SK-N-SH treated with all-trans-retinoic acid at 6 μM for 48 hours (cell line): ENCODE measurements at regions not wholly inside any gene's neighbourhood (a gene's known extent, or its start where the extent isn't known, plus 50 kb on each side); places are given as distances from the start of the nearest gene placed in this dataset.

Experiments used
- ARNTL ChIP-seq: fragments of 450-650 bp; formaldehyde crosslinking; IDR thresholded peaks from 2 replicates; pipeline ENCODE4 v1.5.0; 2020; ENCODE audit warnings: low read depth, mild to moderate bottlenecking, moderate library complexity, borderline replicate concordance
- CREB5 ChIP-seq: fragments of 250-450 bp; sonication (Bioruptor Pico); IDR thresholded peaks from 2 replicates; pipeline ENCODE4 v1.5.1; 2020; ENCODE audit warnings: low read depth, mild to moderate bottlenecking, moderate library complexity
- ESRRG ChIP-seq: fragments of 250-450 bp; sonication (Bioruptor Pico); IDR thresholded peaks from 2 replicates; pipeline ENCODE4 v1.6.1; 2021; ENCODE audit warnings: mild to moderate bottlenecking
- ISL1 ChIP-seq: fragments of 250-450 bp; sonication (Bioruptor Pico); IDR thresholded peaks from 2 replicates; pipeline ENCODE4 v2.1.2; 2022; ENCODE audit warnings: mild to moderate bottlenecking, moderate library complexity
- PPARA ChIP-seq: fragments of 250-450 bp; sonication (Bioruptor Pico); IDR thresholded peaks from 2 replicates; pipeline ENCODE4 v1.5.0; 2020; ENCODE audit warnings: mild to moderate bottlenecking, borderline replicate concordance
- RARB ChIP-seq: fragments of 250-450 bp; sonication (Bioruptor Pico); IDR thresholded peaks from 2 replicates; pipeline ENCODE4 v1.8.0; 2021; ENCODE audit warnings: mild to moderate bottlenecking, moderate library complexity
- TCF4 ChIP-seq: fragments of 250-450 bp; sonication (Bioruptor Pico); IDR thresholded peaks from 2 replicates; pipeline ENCODE4 v1.8.0; 2021; ENCODE audit warnings: mild to moderate bottlenecking, moderate library complexity, borderline replicate concordance
- TOX ChIP-seq: fragments of 250-450 bp; sonication (Bioruptor Pico); IDR thresholded peaks from 2 replicates; pipeline ENCODE4 v1.8.0; 2021; ENCODE audit warnings: mild to moderate bottlenecking, moderate library complexity, borderline replicate concordance
- ZC3H10 ChIP-seq: fragments of 250-450 bp; sonication (Bioruptor Pico); IDR thresholded peaks from 2 replicates; pipeline ENCODE4 v1.5.1; 2021; ENCODE audit warnings: mild to moderate bottlenecking, moderate library complexity
- ZFP3 ChIP-seq: fragments of 250-450 bp; sonication (Bioruptor Pico); IDR thresholded peaks from 2 replicates; pipeline ENCODE4 v1.5.0; 2020; ENCODE audit warnings: mild to moderate bottlenecking, moderate library complexity

- no peak for TF ChIP-seq ZC3H10 (CRISPR knock-in tag)
- TF ChIP-seq ESRRG (CRISPR knock-in tag): no peak
- no peak for TF ChIP-seq PPARA
- TF ChIP-seq ARNTL (CRISPR knock-in tag): no peak
- TF ChIP-seq CREB5 (CRISPR knock-in tag): no peak
- no peak for TF ChIP-seq RARB
- no peak for TF ChIP-seq ZFP3
- no peak for TF ChIP-seq TOX (CRISPR knock-in tag)
- TF ChIP-seq TCF4 (CRISPR knock-in tag): no peak
- no peak for TF ChIP-seq ISL1
Observed at GRCh38 chr1:37398096-37398495, 76.3 kb upstream of the ZC3H12A start.
